Mesothelial cell of epicardium (in vitro differentiated cells): ENCODE measurements at regions not wholly inside any gene's neighbourhood (a gene's known extent, or its start where the extent isn't known, plus 50 kb on each side); places are given as distances from the start of the nearest gene placed in this dataset.

Source experiments
- DNase-seq, 2 experiments: peaks; one replicate each; pipeline ENCODE4 v3.0.0; 2021; ENCODE audit warnings: low spot score in 2 of 2; ENCODE audit not compliant: unreplicated experiment in 2 of 2
- H3K27ac Mint-ChIP-seq: 2 replicates; pipeline ENCODE4 v1.8.0; 2021; ENCODE audit warnings: mixed read lengths
- H3K27me3 Mint-ChIP-seq: 2 replicates; pipeline ENCODE4 v1.8.0; 2021; ENCODE audit warnings: low read depth, mixed read lengths
- H3K36me3 Mint-ChIP-seq: 2 replicates; pipeline ENCODE4 v1.8.0; 2021; ENCODE audit warnings: mixed read lengths
- H3K4me1 Mint-ChIP-seq: 2 replicates; pipeline ENCODE4 v1.8.0; 2021; ENCODE audit warnings: mixed read lengths
- H3K4me3 Mint-ChIP-seq: 2 replicates; pipeline ENCODE4 v1.8.0; 2021; ENCODE audit warnings: mild to moderate bottlenecking, moderate library complexity, mixed read lengths
- H3K9me3 Mint-ChIP-seq: 2 replicates; pipeline ENCODE4 v1.8.0; 2021; ENCODE audit warnings: mixed read lengths
- TF ChIP-seq, protein P1 (sequence below): fragments of 200-600 bp; sonication (generic); IDR thresholded peaks from one replicate; pipeline ENCODE4 v1.5.0; 2021; ENCODE audit warnings: antibody characterized with exemption; ENCODE audit not compliant: unreplicated experiment

DNA sequence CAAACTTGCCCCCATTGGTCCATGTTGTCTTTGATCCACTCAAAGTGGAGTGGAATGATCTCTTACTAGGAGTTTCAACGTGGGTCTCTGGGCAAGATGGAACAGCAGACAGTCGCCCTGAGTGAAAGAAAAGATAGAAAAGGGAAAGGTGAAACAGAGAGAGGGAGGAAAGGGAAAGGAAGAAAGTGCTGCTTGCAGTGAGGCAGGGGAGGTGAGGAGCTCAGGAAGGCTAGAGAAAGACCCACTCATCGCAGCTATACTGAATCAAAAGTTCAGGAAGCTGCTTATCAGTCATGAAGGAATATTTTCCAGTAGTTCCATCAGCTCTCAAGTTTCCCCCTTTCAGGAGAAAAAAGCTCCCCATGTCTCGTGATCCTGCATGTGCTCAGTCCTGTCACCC is 86.9 kb downstream of the ZNF467 start:
- Mint-ChIP-seq H3K36me3 (no peaks in the 10 kb centered on the region), H3K9me3 (peaks cover 12% of the 10 kb centered on the region), H3K4me1 (peaks cover 2% of the 10 kb centered on the region), H3K27ac (no peak overlapping the region), H3K27me3 (peaks cover 65% of the 10 kb centered on the region), H3K4me3 (no peak overlapping the region)
- TF ChIP-seq, protein P1, sequence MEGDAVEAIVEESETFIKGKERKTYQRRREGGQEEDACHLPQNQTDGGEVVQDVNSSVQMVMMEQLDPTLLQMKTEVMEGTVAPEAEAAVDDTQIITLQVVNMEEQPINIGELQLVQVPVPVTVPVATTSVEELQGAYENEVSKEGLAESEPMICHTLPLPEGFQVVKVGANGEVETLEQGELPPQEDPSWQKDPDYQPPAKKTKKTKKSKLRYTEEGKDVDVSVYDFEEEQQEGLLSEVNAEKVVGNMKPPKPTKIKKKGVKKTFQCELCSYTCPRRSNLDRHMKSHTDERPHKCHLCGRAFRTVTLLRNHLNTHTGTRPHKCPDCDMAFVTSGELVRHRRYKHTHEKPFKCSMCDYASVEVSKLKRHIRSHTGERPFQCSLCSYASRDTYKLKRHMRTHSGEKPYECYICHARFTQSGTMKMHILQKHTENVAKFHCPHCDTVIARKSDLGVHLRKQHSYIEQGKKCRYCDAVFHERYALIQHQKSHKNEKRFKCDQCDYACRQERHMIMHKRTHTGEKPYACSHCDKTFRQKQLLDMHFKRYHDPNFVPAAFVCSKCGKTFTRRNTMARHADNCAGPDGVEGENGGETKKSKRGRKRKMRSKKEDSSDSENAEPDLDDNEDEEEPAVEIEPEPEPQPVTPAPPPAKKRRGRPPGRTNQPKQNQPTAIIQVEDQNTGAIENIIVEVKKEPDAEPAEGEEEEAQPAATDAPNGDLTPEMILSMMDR = no peak
- no peak for DNase-seq

- TF ChIP-seq, protein P1 = no peak
- Mint-ChIP-seq H3K36me3 (no peaks in the 10 kb centered on the region), H3K27ac (no peak overlapping the region), H3K27me3 (peaks cover 61% of the 10 kb centered on the region), H3K4me3 (no peak overlapping the region), H3K9me3 (peaks cover 13% of the 10 kb centered on the region), H3K4me1 (no peaks in the 10 kb centered on the region)
- DNase-seq = no peak
These were observed 87.4 kb downstream of the ZNF467 start for GRCh38 chr7:149686011-149686410.

GRCh38 chr7:149685455-149685854 is 87.9 kb downstream of the ZNF467 start:
- H3K4me3 Mint-ChIP-seq = no peak overlapping the region
- peaks cover 18% of the 10 kb centered on the region for H3K9me3 Mint-ChIP-seq
- H3K27me3 Mint-ChIP-seq = peaks cover 61% of the 10 kb centered on the region
- no peak for DNase-seq
- TF ChIP-seq, protein P1 = no peak
- no peaks in the 10 kb centered on the region for H3K36me3 Mint-ChIP-seq
- no peaks in the 10 kb centered on the region for H3K4me1 Mint-ChIP-seq
- no peak overlapping the region for H3K27ac Mint-ChIP-seq

- H3K36me3 Mint-ChIP-seq = no peaks in the 10 kb centered on the region
- no peak overlapping the region for H3K4me3 Mint-ChIP-seq
- TF ChIP-seq, protein P1 = no peak
- H3K4me1 Mint-ChIP-seq = no peaks in the 10 kb centered on the region
- no peak for DNase-seq
- H3K27me3 Mint-ChIP-seq = peaks cover 56% of the 10 kb centered on the region
- H3K27ac Mint-ChIP-seq = no peak overlapping the region
- H3K9me3 Mint-ChIP-seq = peaks cover 17% of the 10 kb centered on the region
These were observed 89.5 kb downstream of the ZNF467 start for GRCh38 chr7:149683898-149684297.

GRCh38 chr7:149683181-149683580 is 90.2 kb downstream of the ZNF467 start:
- DNase-seq = no peak
- no peaks in the 10 kb centered on the region for H3K4me1 Mint-ChIP-seq
- H3K27me3 Mint-ChIP-seq = peaks cover 53% of the 10 kb centered on the region
- no peak overlapping the region for H3K4me3 Mint-ChIP-seq
- peaks cover 13% of the 10 kb centered on the region for H3K9me3 Mint-ChIP-seq
- no peaks in the 10 kb centered on the region for H3K36me3 Mint-ChIP-seq
- TF ChIP-seq, protein P1 = no peak
- H3K27ac Mint-ChIP-seq = no peak overlapping the region

- H3K9me3 Mint-ChIP-seq = peaks cover 10% of the 10 kb centered on the region
- TF ChIP-seq, protein P1 = no peak
- no peak overlapping the region for H3K4me3 Mint-ChIP-seq
- H3K4me1 Mint-ChIP-seq = no peaks in the 10 kb centered on the region
- peaks cover 50% of the 10 kb centered on the region for H3K27me3 Mint-ChIP-seq
- no peak for DNase-seq
- H3K27ac Mint-ChIP-seq = no peak overlapping the region
- H3K36me3 Mint-ChIP-seq = no peaks in the 10 kb centered on the region
These were observed 91.3 kb downstream of the ZNF467 start for GRCh38 chr7:149682038-149682437.
